Small intestine (tissue), 7 donors: ENCODE measurements at regions not wholly inside any gene's neighbourhood (a gene's known extent, or its start where the extent isn't known, plus 50 kb on each side); places are given as distances from the start of the nearest gene placed in this dataset.

Experiments used
- DNase-seq, 2 donors: peaks; one replicate each; pipeline versions ENCODE4 v3.0.0 to v3.0.0-alpha.2; 2013
- FAIRE-seq: peaks from 2 replicates; lab custom pipeline; 2012; peaks lifted over from hg19 to GRCh38; lab: Jason Lieb, UNC
- H3K27ac ChIP-seq, 3 donors: one replicate each; pipeline ENCODE4 v1.5.1; 2013; ENCODE audit warnings: low read length in 2 of 3, mild to moderate bottlenecking in 2 of 3, control low read depth in 1 of 3, inconsistent platforms in 1 of 3, low read depth in 1 of 3, moderate library complexity in 1 of 3
- H3K27me3 ChIP-seq, 3 donors: one replicate each; pipeline ENCODE4 v1.6.1; 2013; ENCODE audit warnings: low read length in 3 of 3, inconsistent platforms in 1 of 3; ENCODE audit not compliant: control insufficient read depth in 3 of 3, insufficient read depth in 3 of 3
- H3K36me3 ChIP-seq, 3 donors: one replicate each; pipeline ENCODE4 v1.6.1; 2013; ENCODE audit warnings: low read length in 3 of 3, inconsistent platforms in 1 of 3, low read depth in 1 of 3, mild to moderate bottlenecking in 1 of 3, moderate library complexity in 1 of 3; ENCODE audit not compliant: control insufficient read depth in 3 of 3, insufficient read depth in 2 of 3
- H3K4me1 ChIP-seq, 3 donors: one replicate each; pipeline ENCODE4 v1.6.1; 2013; ENCODE audit warnings: low read length in 2 of 3, inconsistent platforms in 1 of 3, low read depth in 1 of 3, mild to moderate bottlenecking in 1 of 3, moderate library complexity in 1 of 3; ENCODE audit not compliant: control insufficient read depth in 3 of 3, insufficient read depth in 2 of 3
- H3K4me3 ChIP-seq, 3 donors: one replicate each; pipeline ENCODE4 v1.5.1; 2013; ENCODE audit warnings: low read length in 3 of 3, control low read depth in 1 of 3, inconsistent platforms in 1 of 3, low read depth in 1 of 3, mild to moderate bottlenecking in 1 of 3, moderate library complexity in 1 of 3
- H3K9me3 ChIP-seq, 2 donors: one replicate each; pipeline ENCODE4 v1.6.1; 2013; ENCODE audit warnings: low read depth in 1 of 2, low read length in 1 of 2; ENCODE audit not compliant: control insufficient read depth in 2 of 2, insufficient read depth in 1 of 2
- WGBS, 3 donors: extraction: QIAGEN DNeasy Blood & Tissue Kit; methylation state at CpG; one replicate each; pipeline ENCODE4 v1.1.7; 2013; 5-methylcytosine and 5-hydroxymethylcytosine counted together
- donor health status: healthy with polysubstance abuse.
- donor health status: control.
- donor health status: control.
- donor health status: Bipolar disorder and iron deficiency.
- donor health status: healthy.

GRCh38 chr6:102405860-102406259 is 1012.4 kb downstream of the GRIK2 start:
- FAIRE-seq (no peak), DNase-seq (no peak)
- Histone ChIP-seq H3K4me3 (no peak overlapping the region), H3K9me3 (no peaks in the 10 kb centered on the region), H3K27me3 (no peaks in the 10 kb centered on the region), H3K36me3 (no peaks in the 10 kb centered on the region), H3K4me1 (no peaks in the 10 kb centered on the region), H3K27ac (no peak overlapping the region)
- WGBS, 3 donors, result 84 to 95% (median 86%) methylated on average over 1 of the region's 1 CpG

- FAIRE-seq (no peak), DNase-seq (no peak)
- Histone ChIP-seq H3K27ac (no peak overlapping the region), H3K4me3 (no peak overlapping the region), H3K36me3 (no peaks in the 10 kb centered on the region), H3K9me3 (no peaks in the 10 kb centered on the region), H3K4me1 (no peaks in the 10 kb centered on the region), H3K27me3 (no peaks in the 10 kb centered on the region)
- WGBS, 3 donors, result 48 to 68% (median 57%) methylated on average over 2 of the region's 2 CpGs
Measured at GRCh38 chr6:102402635-102403329, 1009.3 kb downstream of the GRIK2 start.

GRCh38 chr6:102398788-102399390 is 1005.4 kb downstream of the GRIK2 start:
- Histone ChIP-seq H3K36me3 (no peaks in the 10 kb centered on the region), H3K9me3 (no peaks in the 10 kb centered on the region), H3K4me3 (no peak overlapping the region), H3K4me1 (no peaks in the 10 kb centered on the region), H3K27ac (no peak overlapping the region), H3K27me3 (no peaks in the 10 kb centered on the region)
- DNase-seq, result no peak
- no peak for FAIRE-seq
- WGBS, 3 donors, result 45 to 63% (median 48%) methylated on average over 2 of the region's 2 CpGs

GRCh38 chr6:102390541-102390940 is 997.0 kb downstream of the GRIK2 start:
- Histone ChIP-seq H3K36me3 (no peaks in the 10 kb centered on the region), H3K27ac (no peak overlapping the region), H3K4me1 (no peaks in the 10 kb centered on the region), H3K4me3 (no peak overlapping the region), H3K27me3 (no peaks in the 10 kb centered on the region), H3K9me3 (no peaks in the 10 kb centered on the region)
- 73 to 85% (median 77%) methylated on average over 6 of the region's 6 CpGs for WGBS, 3 donors
- FAIRE-seq, result no peak
- no peak for DNase-seq

GRCh38 chr6:102389994-102390393 is 996.5 kb downstream of the GRIK2 start:
- FAIRE-seq (no peak), DNase-seq (no peak)
- Histone ChIP-seq H3K4me1 (no peaks in the 10 kb centered on the region), H3K27me3 (no peaks in the 10 kb centered on the region), H3K27ac (no peak overlapping the region), H3K4me3 (no peak overlapping the region), H3K36me3 (no peaks in the 10 kb centered on the region), H3K9me3 (no peaks in the 10 kb centered on the region)
- WGBS, 3 donors, result 75 to 80% (median 79%) methylated on average over 11 of the region's 11 CpGs

GRCh38 chr6:102387326-102388033 is 994.0 kb downstream of the GRIK2 start:
- no peak for FAIRE-seq
- WGBS, 3 donors, result 56 to 82% (median 64%) methylated on average over 2 of the region's 2 CpGs

GRCh38 chr6:102381203-102381602 is 987.7 kb downstream of the GRIK2 start:
- H3K9me3 ChIP-seq, result no peaks in the 10 kb centered on the region
- no peak for FAIRE-seq

More at GRCh38 chr6:102387326-102388033, 994.0 kb downstream of the GRIK2 start:
- no peak overlapping the region for H3K4me3 ChIP-seq
- no peak overlapping the region for H3K27ac ChIP-seq
- H3K27me3 ChIP-seq, result no peaks in the 10 kb centered on the region
- H3K4me1 ChIP-seq, result no peaks in the 10 kb centered on the region
- H3K9me3 ChIP-seq, result no peaks in the 10 kb centered on the region
- H3K36me3 ChIP-seq, result no peaks in the 10 kb centered on the region
- no peak for DNase-seq

GRCh38 chr6:102356170-102356569 is 962.7 kb downstream of the GRIK2 start:
- no peaks in the 10 kb centered on the region for H3K9me3 ChIP-seq
- WGBS, 3 donors, result 74 to 81% (median 80%) methylated on average over 8 of the region's 8 CpGs
- DNase-seq, result no peak
- no peaks in the 10 kb centered on the region for H3K36me3 ChIP-seq
- no peak for FAIRE-seq
- H3K4me1 ChIP-seq, result no peaks in the 10 kb centered on the region
- no peaks in the 10 kb centered on the region for H3K27me3 ChIP-seq
- no peak overlapping the region for H3K4me3 ChIP-seq
- no peak overlapping the region for H3K27ac ChIP-seq

More at GRCh38 chr6:102381203-102381602, 987.7 kb downstream of the GRIK2 start:
- no peak for DNase-seq
- Histone ChIP-seq H3K27me3 (no peaks in the 10 kb centered on the region), H3K4me3 (no peak overlapping the region), H3K4me1 (no peaks in the 10 kb centered on the region), H3K36me3 (no peaks in the 10 kb centered on the region), H3K27ac (no peak overlapping the region)
